22Rv1 (cell line): ENCODE measurements at regions not wholly inside any gene's neighbourhood (a gene's known extent, or its start where the extent isn't known, plus 50 kb on each side); places are given as distances from the start of the nearest gene placed in this dataset.

ENCODE experiments used
- ZFX ChIP-seq: fragments of 450-650 bp; IDR thresholded peaks from 2 replicates; pipeline ENCODE4 v1.6.1; 2017; ENCODE audit warnings: antibody characterized with exemption, borderline replicate concordance
- TF ChIP-seq, protein P1 (sequence below): fragments of 450-650 bp; IDR thresholded peaks from 2 replicates; pipeline ENCODE4 v1.5.1; 2017; ENCODE audit warnings: mild to moderate bottlenecking

DNA sequence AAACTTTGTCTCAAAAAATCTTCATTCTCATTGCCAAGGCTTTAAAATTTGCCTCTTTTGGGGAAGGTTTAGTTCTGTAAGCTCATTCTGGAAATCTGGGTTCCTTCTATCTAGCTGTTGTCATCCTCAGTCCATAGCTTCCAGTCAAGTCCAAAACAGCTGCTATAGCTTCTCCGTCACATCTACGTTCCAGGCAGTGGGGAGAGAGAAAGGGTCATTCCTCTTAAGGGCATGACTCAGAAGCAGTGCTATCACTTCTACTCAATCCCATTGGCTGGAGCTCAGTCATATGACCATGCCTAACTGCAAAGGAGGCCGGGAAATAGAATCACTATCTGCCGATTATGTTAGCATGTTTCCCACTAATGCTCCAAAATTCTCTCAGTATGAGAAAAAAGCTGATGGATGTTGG lies 141.4 kb upstream of the PTPN1 start:
- TF ChIP-seq, protein P1, sequence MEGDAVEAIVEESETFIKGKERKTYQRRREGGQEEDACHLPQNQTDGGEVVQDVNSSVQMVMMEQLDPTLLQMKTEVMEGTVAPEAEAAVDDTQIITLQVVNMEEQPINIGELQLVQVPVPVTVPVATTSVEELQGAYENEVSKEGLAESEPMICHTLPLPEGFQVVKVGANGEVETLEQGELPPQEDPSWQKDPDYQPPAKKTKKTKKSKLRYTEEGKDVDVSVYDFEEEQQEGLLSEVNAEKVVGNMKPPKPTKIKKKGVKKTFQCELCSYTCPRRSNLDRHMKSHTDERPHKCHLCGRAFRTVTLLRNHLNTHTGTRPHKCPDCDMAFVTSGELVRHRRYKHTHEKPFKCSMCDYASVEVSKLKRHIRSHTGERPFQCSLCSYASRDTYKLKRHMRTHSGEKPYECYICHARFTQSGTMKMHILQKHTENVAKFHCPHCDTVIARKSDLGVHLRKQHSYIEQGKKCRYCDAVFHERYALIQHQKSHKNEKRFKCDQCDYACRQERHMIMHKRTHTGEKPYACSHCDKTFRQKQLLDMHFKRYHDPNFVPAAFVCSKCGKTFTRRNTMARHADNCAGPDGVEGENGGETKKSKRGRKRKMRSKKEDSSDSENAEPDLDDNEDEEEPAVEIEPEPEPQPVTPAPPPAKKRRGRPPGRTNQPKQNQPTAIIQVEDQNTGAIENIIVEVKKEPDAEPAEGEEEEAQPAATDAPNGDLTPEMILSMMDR: no peak
- no peak for TF ChIP-seq ZFX
